Left colon (tissue), 2 donors: ENCODE measurements at regions not wholly inside any gene's neighbourhood (a gene's known extent, or its start where the extent isn't known, plus 50 kb on each side); places are given as distances from the start of the nearest gene placed in this dataset.
"Not testable (repeated sequence)": the region's sequence is repeated elsewhere in the genome, so short reads cannot be mapped to it uniquely, and the experiment has no call there.

Experiments
- ATAC-seq: fragments of 200-7000 bp; cut with Tn5 transposase; one replicate; pipeline ENCODE4 v1.9.1; 2020; ENCODE audit warnings: mild to moderate bottlenecking, moderate library complexity
- DNase-seq, 2 donors: peaks; one replicate each; pipeline ENCODE4 v3.0.0-alpha.2; 2020
- intact Hi-C, 2 donors: fragments of 100-400 bp; cut with DNase I in 1 of 2; cut with micrococcal nuclease in 1 of 2; formaldehyde crosslinking; loops; one replicate each; pipeline versions ENCODE4 v1.11.2 to v1.14.0; 2022; cut with DNase I, micrococcal nuclease
- donor health status: DM: no; HTN: no; CAD: no.
- donor health status: DM: yes; HTN: yes; CAD: no.

- ATAC-seq, result no peak
- no peak for DNase-seq
These were observed 368.3 kb upstream of the FGF13 start for GRCh38 chrX:139079789-139080188.

GRCh38 chrX:139078761-139079280 is 367.3 kb upstream of the FGF13 start:
- DNase-seq (no peak), ATAC-seq (no peak)
- intact Hi-C loops, result no loop called here

More at GRCh38 chrX:139079789-139080188, 368.3 kb upstream of the FGF13 start:
- intact Hi-C loops, result no loop called here

- no peak for ATAC-seq
- intact Hi-C loops, result no loop called here
- no peak for DNase-seq
These were observed 366.8 kb upstream of the FGF13 start for GRCh38 chrX:139078342-139078741.

GRCh38 chrX:139077281-139078250 is 366.0 kb upstream of the FGF13 start:
- intact Hi-C loops, result no loop called here
- ATAC-seq, result no peak
- DNase-seq, result no peak

GRCh38 chrX:139063364-139063763 is 351.8 kb upstream of the FGF13 start:
- no peak for ATAC-seq

GRCh38 chrX:139058831-139059495 is 347.4 kb upstream of the FGF13 start:
- DNase-seq (no peak), ATAC-seq (no peak)
- intact Hi-C loops, result no loop called here

More at GRCh38 chrX:139063364-139063763, 351.8 kb upstream of the FGF13 start:
- no peak for DNase-seq
- intact Hi-C loops, result no loop called here

- intact Hi-C loops, result no loop called here
- ATAC-seq (no peak), DNase-seq (no peak)
These were observed 340.9 kb upstream of the FGF13 start for GRCh38 chrX:139052461-139052860.

- intact Hi-C loops, result no loop called here
- ATAC-seq, result no peak
- no peak for DNase-seq
These were observed 337.9 kb upstream of the FGF13 start for GRCh38 chrX:139049465-139049864.

GRCh38 chrX:139044680-139045079 is 333.2 kb upstream of the FGF13 start:
- DNase-seq (no peak), ATAC-seq (no peak)
- intact Hi-C loops, result no loop called here

GRCh38 chrX:139039041-139039440 is 327.5 kb upstream of the FGF13 start:
- DNase-seq (no peak), ATAC-seq (no peak)
- intact Hi-C loops, result no loop called here

- intact Hi-C loops, result no loop called here
- ATAC-seq (no peak), DNase-seq (no peak)
These were observed 315.3 kb upstream of the FGF13 start for GRCh38 chrX:139026811-139027210.

- DNase-seq (no peak), ATAC-seq (no peak)
- intact Hi-C loops, result no loop called here
These were observed 314.9 kb upstream of the FGF13 start for GRCh38 chrX:139026406-139026805.

GRCh38 chrX:139025816-139026215 is 314.3 kb upstream of the FGF13 start:
- ATAC-seq, result no peak
- intact Hi-C loops, result no loop called here
- DNase-seq, result no peak

GRCh38 chrX:139023531-139023930 is 312.0 kb upstream of the FGF13 start:
- ATAC-seq, result no peak
- intact Hi-C loops, result no loop called here

GRCh38 chrX:139020801-139021200 is 309.3 kb upstream of the FGF13 start:
- DNase-seq, result no peak
- ATAC-seq, result no peak
- intact Hi-C loops, result no loop called here

More at GRCh38 chrX:139023531-139023930, 312.0 kb upstream of the FGF13 start:
- DNase-seq, result no peak

GRCh38 chrX:139018436-139018835 is 306.9 kb upstream of the FGF13 start:
- ATAC-seq, result no peak

GRCh38 chrX:139015627-139016026 is 304.1 kb upstream of the FGF13 start:
- DNase-seq, result no peak
- ATAC-seq, result no peak
- intact Hi-C loops, result no loop called here

More at GRCh38 chrX:139018436-139018835, 306.9 kb upstream of the FGF13 start:
- DNase-seq, result no peak
- intact Hi-C loops, result no loop called here

GRCh38 chrX:139008185-139008584 is 296.7 kb upstream of the FGF13 start:
- ATAC-seq (no peak), DNase-seq (no peak)
- intact Hi-C loops, result no loop called here

- ATAC-seq, DNase-seq, intact Hi-C loops: not testable (repeated sequence)
These were observed 292.5 kb upstream of the FGF13 start for GRCh38 chrX:139003856-139004527.
